ENCODE measurements at regions not wholly inside any gene's neighbourhood (a gene's known extent, or its start where the extent isn't known, plus 50 kb on each side); places are given as distances from the start of the nearest gene placed in this dataset.
A peak's percentile ranks its signal among the peaks of the same experiment; 100 is the strongest.

DNA sequence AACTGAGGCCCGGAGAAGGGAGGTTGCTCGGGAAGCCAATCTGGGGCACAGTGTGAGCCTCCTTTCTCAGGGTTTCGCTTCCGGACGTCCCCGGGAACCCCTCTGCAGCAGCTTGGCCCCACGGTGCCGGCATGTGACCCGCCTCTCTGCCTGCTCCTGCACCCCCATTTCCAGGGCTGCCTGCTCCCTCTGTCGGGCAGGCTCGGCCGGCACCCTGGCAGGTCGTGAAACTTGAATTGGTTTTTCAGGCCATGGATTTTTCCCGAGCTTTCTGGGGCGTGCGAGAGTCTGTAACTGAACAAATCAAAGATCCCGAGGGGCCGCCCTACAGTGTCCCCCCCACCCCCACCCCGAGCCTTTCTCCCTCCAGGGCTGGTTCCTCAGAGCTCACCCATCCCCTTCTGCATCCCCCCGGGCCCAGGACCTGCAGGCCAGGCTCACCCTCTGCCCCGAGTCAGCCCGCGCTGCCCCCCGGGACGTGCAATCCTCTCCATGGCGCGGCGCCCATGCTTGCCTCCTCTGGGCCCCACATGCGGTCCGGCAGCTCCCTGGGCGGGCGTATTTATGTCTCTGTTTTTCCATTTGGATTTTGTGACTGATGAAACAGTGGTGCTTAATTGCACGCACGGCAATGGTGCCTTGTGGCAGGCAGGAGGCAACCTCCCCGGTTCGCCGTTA, 58.1 kb downstream of the UNCX start:
- peak overlapping the region in 3 of 4 experiments; percentile 9 to 48 (median 45) for H3K4me3 ChIP-seq (replicated peaks in 1 of 4; ENCODE audit: control extremely low read depth in 1 of 4, insufficient read depth in 1 of 4, low read depth in 3 of 4, low read length in 4 of 4)
- no peak overlapping the region for H2AFZ ChIP-seq (ENCODE audit: low read length)
- peaks cover 16% of the 10 kb centered on the region for H3K27me3 ChIP-seq (ENCODE audit: control insufficient read depth, insufficient read depth, low read length)
- no peaks in the 10 kb centered on the region for H3K79me2 ChIP-seq (ENCODE audit: control insufficient read depth, insufficient read depth, low read length)
- peak overlapping the region; percentile 62 for H3K4me2 ChIP-seq (ENCODE audit: extremely low read depth, insufficient read depth, low read length)
- peak; percentile 43 for TF ChIP-seq EZH2 (IDR thresholded peaks at IDR 0.05; ENCODE audit: low read length, missing control alignments)
- TF ChIP-seq, protein P1, sequence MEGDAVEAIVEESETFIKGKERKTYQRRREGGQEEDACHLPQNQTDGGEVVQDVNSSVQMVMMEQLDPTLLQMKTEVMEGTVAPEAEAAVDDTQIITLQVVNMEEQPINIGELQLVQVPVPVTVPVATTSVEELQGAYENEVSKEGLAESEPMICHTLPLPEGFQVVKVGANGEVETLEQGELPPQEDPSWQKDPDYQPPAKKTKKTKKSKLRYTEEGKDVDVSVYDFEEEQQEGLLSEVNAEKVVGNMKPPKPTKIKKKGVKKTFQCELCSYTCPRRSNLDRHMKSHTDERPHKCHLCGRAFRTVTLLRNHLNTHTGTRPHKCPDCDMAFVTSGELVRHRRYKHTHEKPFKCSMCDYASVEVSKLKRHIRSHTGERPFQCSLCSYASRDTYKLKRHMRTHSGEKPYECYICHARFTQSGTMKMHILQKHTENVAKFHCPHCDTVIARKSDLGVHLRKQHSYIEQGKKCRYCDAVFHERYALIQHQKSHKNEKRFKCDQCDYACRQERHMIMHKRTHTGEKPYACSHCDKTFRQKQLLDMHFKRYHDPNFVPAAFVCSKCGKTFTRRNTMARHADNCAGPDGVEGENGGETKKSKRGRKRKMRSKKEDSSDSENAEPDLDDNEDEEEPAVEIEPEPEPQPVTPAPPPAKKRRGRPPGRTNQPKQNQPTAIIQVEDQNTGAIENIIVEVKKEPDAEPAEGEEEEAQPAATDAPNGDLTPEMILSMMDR (conservative IDR thresholded peaks at IDR 0.05 in 1 of 2, IDR thresholded peaks at IDR 0.05 in 1 of 2; ENCODE audit: low read depth in 1 of 2, low read length in 2 of 2): peak; percentile 25 to 40
- H3K9ac ChIP-seq (ENCODE audit: insufficient read depth, low read length): no peak overlapping the region
- peak in 1 of 2 donors; percentile 48 for DNase-seq (ENCODE audit: low read depth in 2 of 2)
- no peaks in the 10 kb centered on the region for H3K9me3 ChIP-seq (ENCODE audit: control insufficient read depth, insufficient read depth, low read depth, low read length)
- H4K20me1 ChIP-seq (ENCODE audit: control insufficient read depth, extremely low read depth, insufficient read depth, low read length): no peaks in the 10 kb centered on the region
- no peaks in the 10 kb centered on the region for H3K36me3 ChIP-seq (ENCODE audit: control insufficient read depth, insufficient read depth, low read length)
- H3K27ac ChIP-seq (ENCODE audit: insufficient read depth, low read length): no peak overlapping the region
- H3K4me1 ChIP-seq (ENCODE audit: control insufficient read depth, extremely low read depth, insufficient read depth, low read length): no peaks in the 10 kb centered on the region

DNA sequence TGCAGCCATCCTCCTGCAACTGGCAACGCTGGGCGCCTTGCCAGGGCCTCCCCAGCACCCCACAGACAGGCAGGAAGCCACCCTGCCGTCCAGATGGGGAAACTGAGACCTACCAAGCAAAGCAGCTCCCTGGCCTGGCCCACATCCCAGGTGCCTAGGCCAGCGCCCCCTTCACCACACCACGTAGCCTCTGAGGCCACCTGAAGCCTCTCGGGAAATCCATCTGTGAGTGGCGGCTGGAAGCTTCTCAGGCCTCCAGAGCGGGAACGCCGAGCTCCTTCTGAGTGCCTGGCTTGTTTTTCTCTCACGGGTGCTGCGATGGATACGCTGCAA, 58.7 kb downstream of the UNCX start:
- DNase-seq (ENCODE audit: low read depth in 2 of 2): no peak
- H3K27me3 ChIP-seq (ENCODE audit: control insufficient read depth, insufficient read depth, low read length): peaks cover 17% of the 10 kb centered on the region
- no peak overlapping the region for H3K4me3 ChIP-seq (replicated peaks in 1 of 4; ENCODE audit: control extremely low read depth in 1 of 4, insufficient read depth in 1 of 4, low read depth in 3 of 4, low read length in 4 of 4)
- no peaks in the 10 kb centered on the region for H3K79me2 ChIP-seq (ENCODE audit: control insufficient read depth, insufficient read depth, low read length)
- H3K9me3 ChIP-seq (ENCODE audit: control insufficient read depth, insufficient read depth, low read depth, low read length): no peaks in the 10 kb centered on the region
- no peak overlapping the region for H3K9ac ChIP-seq (ENCODE audit: insufficient read depth, low read length)
- TF ChIP-seq EZH2 (IDR thresholded peaks at IDR 0.05; ENCODE audit: low read length, missing control alignments): no peak
- TF ChIP-seq, protein P1 (conservative IDR thresholded peaks at IDR 0.05 in 1 of 2, IDR thresholded peaks at IDR 0.05 in 1 of 2; ENCODE audit: low read depth in 1 of 2, low read length in 2 of 2): no peak
- no peaks in the 10 kb centered on the region for H3K4me1 ChIP-seq (ENCODE audit: control insufficient read depth, extremely low read depth, insufficient read depth, low read length)
- no peak overlapping the region for H2AFZ ChIP-seq (ENCODE audit: low read length)
- no peaks in the 10 kb centered on the region for H3K36me3 ChIP-seq (ENCODE audit: control insufficient read depth, insufficient read depth, low read length)
- no peak overlapping the region for H3K4me2 ChIP-seq (ENCODE audit: extremely low read depth, insufficient read depth, low read length)
- H3K27ac ChIP-seq (ENCODE audit: insufficient read depth, low read length): no peak overlapping the region
- no peaks in the 10 kb centered on the region for H4K20me1 ChIP-seq (ENCODE audit: control insufficient read depth, extremely low read depth, insufficient read depth, low read length)

DNA sequence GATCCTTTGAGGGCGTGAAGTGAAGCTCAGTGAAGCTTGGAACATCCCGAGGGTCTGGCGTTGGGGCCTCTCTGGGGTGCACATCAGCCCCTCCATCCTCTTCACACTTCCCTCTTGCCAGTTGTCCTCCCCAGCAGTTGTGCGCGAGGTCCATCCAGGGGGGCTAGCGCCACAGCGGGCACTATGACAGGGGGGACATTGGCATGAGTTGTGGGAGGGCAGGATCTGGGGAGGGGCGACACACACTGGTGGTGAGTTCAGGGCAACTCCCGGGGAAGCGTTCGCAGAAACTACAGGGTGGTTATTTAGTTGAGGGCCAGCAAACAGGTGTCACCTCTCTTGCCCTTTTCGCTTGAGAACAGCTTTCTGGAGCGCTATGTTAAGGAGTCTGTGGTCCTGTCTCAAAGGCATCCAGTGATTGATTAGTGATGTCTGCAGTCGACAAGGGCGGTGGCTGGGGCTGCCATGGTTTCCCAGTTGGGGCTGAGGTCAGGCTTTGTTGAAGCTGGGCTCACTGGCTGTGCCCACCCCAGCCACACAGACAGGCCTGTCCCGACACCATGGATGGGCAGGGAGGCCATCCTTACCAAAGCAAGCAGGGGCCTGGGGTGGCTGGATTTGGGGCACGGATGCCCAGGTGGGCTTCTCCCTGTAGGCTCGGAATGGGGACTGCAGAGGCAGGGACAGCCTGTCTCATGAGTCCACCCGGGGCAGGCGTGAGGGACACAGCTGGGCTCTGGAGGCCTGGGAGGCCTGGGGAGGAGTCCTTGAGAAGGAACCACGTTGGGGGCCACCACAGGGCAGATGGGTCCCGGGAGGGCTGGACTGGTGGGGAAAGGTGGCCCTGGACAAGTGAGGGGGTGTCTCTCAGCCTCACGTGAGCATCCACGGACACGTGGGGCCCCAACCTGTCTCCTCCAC, 59.4 kb downstream of the UNCX start:
- H3K9ac ChIP-seq (ENCODE audit: insufficient read depth, low read length): no peak overlapping the region
- H3K27me3 ChIP-seq (ENCODE audit: control insufficient read depth, insufficient read depth, low read length): peaks cover 25% of the 10 kb centered on the region
- H3K9me3 ChIP-seq (ENCODE audit: control insufficient read depth, insufficient read depth, low read depth, low read length): no peaks in the 10 kb centered on the region
- no peaks in the 10 kb centered on the region for H3K79me2 ChIP-seq (ENCODE audit: control insufficient read depth, insufficient read depth, low read length)
- no peak for DNase-seq (ENCODE audit: low read depth in 2 of 2)
- no peak for TF ChIP-seq EZH2 (IDR thresholded peaks at IDR 0.05; ENCODE audit: low read length, missing control alignments)
- TF ChIP-seq, protein P1 (conservative IDR thresholded peaks at IDR 0.05 in 1 of 2, IDR thresholded peaks at IDR 0.05 in 1 of 2; ENCODE audit: low read depth in 1 of 2, low read length in 2 of 2): no peak
- no peaks in the 10 kb centered on the region for H3K4me1 ChIP-seq (ENCODE audit: control insufficient read depth, extremely low read depth, insufficient read depth, low read length)
- H3K4me3 ChIP-seq (replicated peaks in 1 of 4; ENCODE audit: control extremely low read depth in 1 of 4, insufficient read depth in 1 of 4, low read depth in 3 of 4, low read length in 4 of 4): no peak overlapping the region
- no peak overlapping the region for H3K4me2 ChIP-seq (ENCODE audit: extremely low read depth, insufficient read depth, low read length)
- no peak overlapping the region for H2AFZ ChIP-seq (ENCODE audit: low read length)
- H4K20me1 ChIP-seq (ENCODE audit: control insufficient read depth, extremely low read depth, insufficient read depth, low read length): no peaks in the 10 kb centered on the region
- H3K27ac ChIP-seq (ENCODE audit: insufficient read depth, low read length): no peak overlapping the region
- no peaks in the 10 kb centered on the region for H3K36me3 ChIP-seq (ENCODE audit: control insufficient read depth, insufficient read depth, low read length)
